ENCODE measurements at regions not wholly inside any gene's neighbourhood (a gene's known extent, or its start where the extent isn't known, plus 50 kb on each side); places are given as distances from the start of the nearest gene placed in this dataset.

DNA sequence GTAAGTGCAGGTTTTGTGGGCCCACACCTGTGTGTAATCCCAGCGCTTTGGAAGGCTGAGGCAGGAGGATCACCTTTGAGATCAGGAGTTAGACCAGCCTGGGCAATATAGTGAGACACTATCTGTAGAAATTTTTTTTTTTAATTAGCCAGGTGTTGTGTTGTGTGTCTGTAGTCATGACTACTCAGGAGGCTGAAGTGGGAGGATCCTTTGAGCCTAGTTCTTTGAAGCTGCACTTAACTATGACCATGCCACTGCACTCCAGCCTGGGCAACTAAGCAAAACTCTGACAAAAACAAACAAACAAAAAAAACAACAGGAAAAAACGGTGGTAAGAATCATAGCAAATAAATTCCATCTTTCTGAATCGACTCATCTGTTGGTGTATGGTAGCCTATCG is 268.6 kb upstream of the PDGFD start (continued):
- TF ChIP-seq NANOG (IDR thresholded peaks at IDR 0.05; ENCODE audit: insufficient read depth, low read depth, low read length, poor library complexity, severe bottlenecking), result no peak
- TF ChIP-seq CEBPB (IDR thresholded peaks at IDR 0.05; ENCODE audit: low read depth, low read length), result no peak
- TF ChIP-seq EGR1 (IDR thresholded peaks at IDR 0.05; ENCODE audit: borderline replicate concordance, low read depth, low read length), result no peak
- TF ChIP-seq SP1 (IDR thresholded peaks at IDR 0.05; ENCODE audit: low read depth, low read length), result no peak

Measured in H1 (cell line).